Esophagus squamous epithelium (tissue), 4 donors: ENCODE measurements at regions not wholly inside any gene's neighbourhood (a gene's known extent, or its start where the extent isn't known, plus 50 kb on each side); places are given as distances from the start of the nearest gene placed in this dataset.

Experiments used
- CTCF ChIP-seq, 6 experiments: fragments of 450-650 bp in 4 of 6; fragments of 200-600 bp in 2 of 6; sonication (generic) in 2 of 6; IDR thresholded peaks; one replicate each; pipeline ENCODE4 v1.5.1; 2016 to 2019; ENCODE audit warnings: antibody characterized with exemption in 6 of 6, mild to moderate bottlenecking in 4 of 6, moderate library complexity in 4 of 6
- POLR2A ChIP-seq, 4 donors: fragments of 450-650 bp; IDR thresholded peaks; one replicate each; pipeline ENCODE4 v1.6.1; 2017; ENCODE audit warnings: antibody characterized with exemption in 4 of 4, mild to moderate bottlenecking in 4 of 4, moderate library complexity in 3 of 4

GRCh38 chr7:35550831-35551230, 144.1 kb downstream of the HERPUD2 start:
- TF ChIP-seq CTCF (IDR thresholded peaks at IDR 0.05) (no peak), POLR2A (IDR thresholded peaks at IDR 0.05) (no peak)
